HepG2 (cell line): ENCODE measurements at regions not wholly inside any gene's neighbourhood (a gene's known extent, or its start where the extent isn't known, plus 50 kb on each side); places are given as distances from the start of the nearest gene placed in this dataset.

Experiments used
- CTCF ChIP-seq: sonication (generic); formaldehyde crosslinking; IDR thresholded peaks from 2 replicates; pipeline ENCODE4 v1.5.0; 2020; ENCODE audit warnings: mild to moderate bottlenecking, missing genetic modification reagents, moderate library complexity
- MLX ChIP-seq: IDR thresholded peaks from 2 replicates; pipeline ENCODE4 v1.6.1; 2016
- MXI1 ChIP-seq: IDR thresholded peaks from 3 replicates; pipeline ENCODE4 v1.6.1; 2012; ENCODE audit warnings: low read depth, low read length, inconsistent platforms, borderline replicate concordance
- ZBTB49 ChIP-seq: sonication (generic); formaldehyde crosslinking; IDR thresholded peaks from 2 replicates; pipeline ENCODE4 v1.4.0; 2020; ENCODE audit warnings: missing genetic modification reagents, borderline replicate concordance
- ZFP41 ChIP-seq: sonication (generic); formaldehyde crosslinking; IDR thresholded peaks from 2 replicates; pipeline ENCODE4 v1.4.0; 2020; ENCODE audit warnings: mild to moderate bottlenecking, missing genetic modification reagents, borderline replicate concordance
- ZNF30 ChIP-seq: sonication (generic); formaldehyde crosslinking; IDR thresholded peaks from 2 replicates; pipeline ENCODE4 v1.5.0; 2020; ENCODE audit warnings: mild to moderate bottlenecking, missing genetic modification reagents

- TF ChIP-seq MXI1 (no peak), ZFP41 (CRISPR knock-in tag) (no peak), MLX (no peak), CTCF (CRISPR knock-in tag) (no peak), ZBTB49 (CRISPR knock-in tag) (no peak), ZNF30 (CRISPR knock-in tag) (no peak)
These were observed 163.1 kb downstream of the SOD2 start for GRCh38 chr6:159529934-159530333.
